Thoracic aorta (tissue), 2 donors: ENCODE measurements at regions not wholly inside any gene's neighbourhood (a gene's known extent, or its start where the extent isn't known, plus 50 kb on each side); places are given as distances from the start of the nearest gene placed in this dataset.

Experiments
- ATAC-seq: fragments of 150-250 bp; one replicate; pipeline ENCODE4 v1.8.0; 2017; ENCODE audit warnings: low read depth; ENCODE audit not compliant: insufficient number of reproducible peaks, low FRiP score
- DNase-seq: peaks from one replicate; pipeline ENCODE4 v3.0.0-alpha.2; 2020; ENCODE audit warnings: low spot score
- H3K27ac ChIP-seq, 2 donors: fragments of 200-600 bp; sonication (generic); 1 replicate in 1 of 2; 2 replicates in 1 of 2; pipeline ENCODE4 v1.5.1; 2016; ENCODE audit warnings: mild to moderate bottlenecking in 2 of 2, moderate library complexity in 2 of 2
- H3K27me3 ChIP-seq: fragments of 200-600 bp; sonication (generic); replicated peaks from 2 replicates; pipeline ENCODE4 v1.6.0; 2016; ENCODE audit warnings: mild to moderate bottlenecking; ENCODE audit not compliant: insufficient read depth
- H3K36me3 ChIP-seq: fragments of 200-600 bp; sonication (generic); one replicate; pipeline ENCODE4 v1.5.1; 2016
- H3K4me1 ChIP-seq, 2 donors: fragments of 200-600 bp; sonication (generic); 1 replicate in 1 of 2; 2 replicates in 1 of 2; pipeline versions ENCODE4 v1.5.1 to v1.6.0; 2016; ENCODE audit warnings: low read depth in 2 of 2, mild to moderate bottlenecking in 1 of 2; ENCODE audit not compliant: control insufficient read depth in 1 of 2
- H3K4me3 ChIP-seq: fragments of 200-600 bp; sonication (generic); 2 replicates; pipeline ENCODE4 v1.5.1; 2016; ENCODE audit warnings: mild to moderate bottlenecking
- H3K9me3 ChIP-seq: fragments of 200-600 bp; sonication (generic); 2 replicates; pipeline ENCODE4 v1.5.1; 2016
- CTCF ChIP-seq: fragments of 200-600 bp; sonication (generic); IDR thresholded peaks from one replicate; pipeline ENCODE4 v1.5.1; 2019; ENCODE audit warnings: antibody characterized with exemption

- H3K9me3 ChIP-seq, result no peaks in the 10 kb centered on the region
- no peak for DNase-seq
- no peak for ATAC-seq
- H3K27ac ChIP-seq, result no peak overlapping the region
- no peaks in the 10 kb centered on the region for H3K4me1 ChIP-seq
- H3K36me3 ChIP-seq, result no peaks in the 10 kb centered on the region
- H3K4me3 ChIP-seq, result no peak overlapping the region
- H3K27me3 ChIP-seq, result no peaks in the 10 kb centered on the region
- TF ChIP-seq CTCF, result no peak
These were observed 210.7 kb downstream of the EFCAB11 start for GRCh38 chr14:89743828-89744227.

- no peaks in the 10 kb centered on the region for H3K4me1 ChIP-seq
- ATAC-seq, result no peak
- H3K9me3 ChIP-seq, result no peaks in the 10 kb centered on the region
- H3K36me3 ChIP-seq, result no peaks in the 10 kb centered on the region
- H3K4me3 ChIP-seq, result no peak overlapping the region
- H3K27ac ChIP-seq, result no peak overlapping the region
- no peak for TF ChIP-seq CTCF
- DNase-seq, result no peak
- H3K27me3 ChIP-seq, result no peaks in the 10 kb centered on the region
These were observed 214.3 kb downstream of the EFCAB11 start for GRCh38 chr14:89740241-89740640.

- no peak for TF ChIP-seq CTCF
- Histone ChIP-seq H3K27me3 (no peaks in the 10 kb centered on the region), H3K36me3 (no peaks in the 10 kb centered on the region), H3K9me3 (peaks cover 4% of the 10 kb centered on the region), H3K27ac (no peak overlapping the region), H3K4me3 (no peak overlapping the region), H3K4me1 (no peaks in the 10 kb centered on the region)
- no peak for ATAC-seq
- DNase-seq, result no peak
These were observed 217.6 kb downstream of the EFCAB11 start for GRCh38 chr14:89736881-89737280.

DNA sequence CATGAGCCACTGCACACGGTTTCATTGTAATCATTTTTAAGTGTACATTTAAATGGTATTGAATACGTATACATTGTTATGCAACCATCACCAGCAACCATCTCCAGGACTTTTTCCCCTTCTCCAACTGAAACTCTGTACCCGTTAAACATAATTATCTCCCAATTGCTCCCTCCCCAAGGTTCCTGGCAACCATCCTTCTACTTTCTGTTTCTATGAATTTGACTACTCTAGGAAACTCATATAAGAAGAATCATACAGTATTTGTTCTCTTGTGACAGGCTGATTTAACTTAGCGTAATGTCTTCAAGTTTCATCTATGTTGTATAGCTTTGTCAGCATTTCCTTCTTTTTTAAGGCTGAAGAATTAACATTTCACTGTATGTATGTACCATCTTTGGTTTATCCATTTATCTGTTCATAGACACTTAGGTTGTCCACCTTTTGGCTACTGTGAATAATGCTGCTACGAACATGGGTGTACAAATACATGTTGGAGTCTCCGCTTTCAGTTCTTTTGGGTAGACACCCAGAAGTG is 223.1 kb downstream of the EFCAB11 start:
- no peak for DNase-seq
- H3K9me3 ChIP-seq, result peaks cover 4% of the 10 kb centered on the region
- H3K4me1 ChIP-seq, result no peaks in the 10 kb centered on the region
- TF ChIP-seq CTCF, result no peak
- H3K4me3 ChIP-seq, result no peak overlapping the region
- no peaks in the 10 kb centered on the region for H3K27me3 ChIP-seq
- no peak for ATAC-seq
- H3K36me3 ChIP-seq, result no peaks in the 10 kb centered on the region
- H3K27ac ChIP-seq, result no peak overlapping the region

- Histone ChIP-seq H3K27me3 (no peaks in the 10 kb centered on the region), H3K4me3 (no peak overlapping the region)
- ATAC-seq, result no peak
These were observed 223.8 kb downstream of the EFCAB11 start for GRCh38 chr14:89730687-89731086.

More at GRCh38 chr14:89730687-89731086, 223.8 kb downstream of the EFCAB11 start:
- Histone ChIP-seq H3K4me1 (no peaks in the 10 kb centered on the region), H3K9me3 (peaks cover 4% of the 10 kb centered on the region), H3K36me3 (no peaks in the 10 kb centered on the region), H3K27ac (no peak overlapping the region)
- no peak for TF ChIP-seq CTCF
- no peak for DNase-seq
